HEK293 (cell line): ENCODE measurements at regions not wholly inside any gene's neighbourhood (a gene's known extent, or its start where the extent isn't known, plus 50 kb on each side); places are given as distances from the start of the nearest gene placed in this dataset.

Experiments used
- CTCF ChIA-PET: fragments of 350-600 bp; formaldehyde crosslinking; extraction: SDS; loops from one replicate; lab custom pipeline; 2021; ENCODE audit warnings: antibody characterized with exemption; lab: Yijun Ruan, JAX
- POLR2A ChIA-PET: fragments of 300-600 bp; formaldehyde crosslinking; extraction: SDS; loops from one replicate; lab custom pipeline; 2020; ENCODE audit warnings: antibody characterized with exemption, inconsistent platforms; lab: Yijun Ruan, JAX
- H3K27ac ChIP-seq: fragments of 200-500 bp; sonication (Bioruptor generic); 2 replicates; pipeline ENCODE4 v1.5.1; 2014; ENCODE audit warnings: low read depth, low read length, control low read depth, inconsistent platforms; ENCODE audit errors: extremely low read depth
- H3K36me3 ChIP-seq, 2 experiments: fragments of 200-500 bp in 1 of 2; sonication (Bioruptor generic) in 1 of 2; 1 replicate in 1 of 2; 2 replicates in 1 of 2; pipeline ENCODE4 v1.5.1; 2014 to 2017; ENCODE audit warnings: inconsistent platforms in 2 of 2, low read length in 2 of 2; ENCODE audit not compliant: control insufficient read depth in 2 of 2, insufficient read depth in 1 of 2
- H3K4me1 ChIP-seq: fragments of 200-500 bp; sonication (Bioruptor generic); 2 replicates; pipeline ENCODE4 v1.5.1; 2014; ENCODE audit warnings: mild to moderate bottlenecking, low read length, inconsistent platforms; ENCODE audit not compliant: control insufficient read depth, insufficient read depth
- H3K4me3 ChIP-seq: 2 replicates; pipeline ENCODE4 v1.5.1; 2011; ENCODE audit warnings: low read depth, mild to moderate bottlenecking, control low read depth, low read length, moderate library complexity
- H3K9me3 ChIP-seq: fragments of 200-500 bp; sonication (Bioruptor generic); 2 replicates; pipeline ENCODE4 v1.5.1; 2014; ENCODE audit warnings: low read depth, low read length, inconsistent platforms; ENCODE audit not compliant: control insufficient read depth, insufficient read depth
- BCL11B ChIP-seq: fragments of 450-650 bp; formaldehyde crosslinking; IDR thresholded peaks from 2 replicates; pipeline ENCODE4 v1.5.1; 2016; ENCODE audit warnings: low read depth, missing biosample characterization, missing genetic modification characterization
- EGR2 ChIP-seq: fragments of 450-650 bp; formaldehyde crosslinking; IDR thresholded peaks from 2 replicates; pipeline ENCODE4 v1.5.1; 2016; ENCODE audit warnings: low read depth, missing biosample characterization, missing genetic modification characterization
- HIC1 ChIP-seq: fragments of 450-650 bp; formaldehyde crosslinking; IDR thresholded peaks from 2 replicates; pipeline ENCODE4 v1.5.1; 2016; ENCODE audit warnings: missing biosample characterization, missing genetic modification characterization
- INSM2 ChIP-seq: fragments of 450-650 bp; formaldehyde crosslinking; IDR thresholded peaks from 2 replicates; pipeline ENCODE4 v1.5.1; 2016; ENCODE audit warnings: missing biosample characterization, missing genetic modification characterization
- KLF16 ChIP-seq: fragments of 450-650 bp; formaldehyde crosslinking; IDR thresholded peaks from 2 replicates; pipeline ENCODE4 v1.5.1; 2017; ENCODE audit warnings: missing biosample characterization, missing genetic modification characterization
- KLF7 ChIP-seq: fragments of 450-650 bp; formaldehyde crosslinking; IDR thresholded peaks from 2 replicates; pipeline ENCODE4 v1.5.1; 2016; ENCODE audit warnings: missing biosample characterization, missing genetic modification characterization, borderline replicate concordance
- MZF1 ChIP-seq: fragments of 450-650 bp; formaldehyde crosslinking; IDR thresholded peaks from 2 replicates; pipeline ENCODE4 v1.5.1; 2017; ENCODE audit warnings: missing biosample characterization, missing genetic modification characterization, borderline replicate concordance
- SCRT2 ChIP-seq: fragments of 450-650 bp; formaldehyde crosslinking; IDR thresholded peaks from 2 replicates; pipeline ENCODE4 v1.5.1; 2016; ENCODE audit warnings: missing biosample characterization, missing genetic modification characterization
- TSHZ1 ChIP-seq: fragments of 450-650 bp; formaldehyde crosslinking; IDR thresholded peaks from 2 replicates; pipeline ENCODE4 v1.5.1; 2016; ENCODE audit warnings: missing biosample characterization, missing genetic modification characterization, borderline replicate concordance
- WT1 ChIP-seq: fragments of 450-650 bp; formaldehyde crosslinking; IDR thresholded peaks from 2 replicates; pipeline ENCODE4 v1.5.1; 2016; ENCODE audit warnings: missing biosample characterization, missing genetic modification characterization
- ZNF157 ChIP-seq: fragments of 450-650 bp; formaldehyde crosslinking; IDR thresholded peaks from 2 replicates; pipeline ENCODE4 v1.5.1; 2016; ENCODE audit warnings: missing biosample characterization, missing genetic modification characterization
- ZNF26 ChIP-seq: fragments of 450-650 bp; formaldehyde crosslinking; IDR thresholded peaks from 2 replicates; pipeline ENCODE4 v1.5.1; 2016; ENCODE audit warnings: missing biosample characterization, missing genetic modification characterization
- ZNF324 ChIP-seq: fragments of 450-650 bp; formaldehyde crosslinking; IDR thresholded peaks from 2 replicates; pipeline ENCODE4 v1.5.1; 2016; ENCODE audit warnings: missing biosample characterization, missing genetic modification characterization
- ZNF341 ChIP-seq: fragments of 450-650 bp; formaldehyde crosslinking; IDR thresholded peaks from 2 replicates; pipeline ENCODE4; 2016; ENCODE audit warnings: low read depth, missing biosample characterization, missing genetic modification characterization
- ZNF394 ChIP-seq: fragments of 450-650 bp; formaldehyde crosslinking; IDR thresholded peaks from 2 replicates; pipeline ENCODE4 v1.5.1; 2016; ENCODE audit warnings: missing biosample characterization, missing genetic modification characterization, mild to moderate bottlenecking, moderate library complexity, borderline replicate concordance
- ZNF549 ChIP-seq: fragments of 450-650 bp; IDR thresholded peaks from 2 replicates; pipeline ENCODE4 v1.5.1; 2018; ENCODE audit warnings: missing biosample characterization, missing genetic modification characterization, mild to moderate bottlenecking, inconsistent platforms, moderate library complexity
- ZNF596 ChIP-seq: fragments of 450-650 bp; IDR thresholded peaks from 2 replicates; pipeline ENCODE4 v1.5.0; 2018; ENCODE audit warnings: missing biosample characterization, mild to moderate bottlenecking, missing genetic modification characterization, moderate library complexity
- ZNF658 ChIP-seq: fragments of 450-650 bp; formaldehyde crosslinking; IDR thresholded peaks from 2 replicates; pipeline ENCODE4; 2016; ENCODE audit warnings: missing biosample characterization, missing genetic modification characterization
- TF ChIP-seq, protein P1 (sequence below): fragments of 450-650 bp; formaldehyde crosslinking; IDR thresholded peaks from 2 replicates; pipeline ENCODE4 v1.5.1; 2016; ENCODE audit warnings: missing biosample characterization, missing genetic modification characterization

GRCh38 chr5:168086104-168086610 is 205.3 kb upstream of the WWC1 start (continued):
- TF ChIP-seq ZNF26 (tag by site-specific recombination) (no peak), INSM2 (peak; percentile 57; the same call in 1 of the 2 replicates), HIC1 (tag by site-specific recombination) (no peak), ZNF324 (tag by site-specific recombination) (peak; percentile 41; the same call in 1 of the 2 replicates), WT1 (tag by site-specific recombination) (peak; percentile 92), MZF1 (tag by site-specific recombination) (no peak; the same call in 1 of the 2 replicates)

DNA sequence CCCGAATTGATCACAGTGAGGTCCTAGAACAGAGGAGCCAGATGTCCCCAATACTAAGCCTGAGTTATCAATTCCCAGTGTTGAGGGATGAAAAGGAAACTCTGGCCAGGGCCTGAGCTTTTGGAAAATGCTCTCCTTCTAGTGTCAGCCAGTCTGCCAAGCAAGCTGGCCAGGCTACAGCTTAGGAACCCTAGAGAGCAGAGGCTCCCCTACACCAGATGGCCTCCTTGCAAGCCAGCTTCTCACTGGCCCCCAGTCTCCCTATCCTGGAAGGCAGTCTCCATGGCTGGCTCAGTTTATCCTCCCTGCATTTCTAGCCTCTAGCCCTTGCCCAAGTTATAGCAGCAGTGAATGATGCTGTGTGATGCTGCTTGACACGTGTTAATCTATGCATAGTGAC is 204.7 kb upstream of the WWC1 start:
- peaks cover 16% of the 10 kb centered on the region for H3K4me1 ChIP-seq
- no peak overlapping the region for H3K4me3 ChIP-seq
- H3K9me3 ChIP-seq: no peaks in the 10 kb centered on the region
- no peak for TF ChIP-seq SCRT2 (tag by site-specific recombination)
- TF ChIP-seq EGR2 (tag by site-specific recombination): no peak
- TF ChIP-seq ZNF157: no peak
- TF ChIP-seq ZNF394: no peak
- TF ChIP-seq TSHZ1 (tag by site-specific recombination): no peak
- TF ChIP-seq ZNF341 (tag by site-specific recombination): no peak
- no peak for TF ChIP-seq ZNF596 (tag by site-specific recombination)
- no peak for TF ChIP-seq ZNF549
- TF ChIP-seq BCL11B (tag by site-specific recombination): no peak
- TF ChIP-seq ZNF658 (tag by site-specific recombination): no peak
- no peak for TF ChIP-seq KLF7 (tag by site-specific recombination)
- TF ChIP-seq KLF16 (tag by site-specific recombination): no peak
- TF ChIP-seq, protein P1, sequence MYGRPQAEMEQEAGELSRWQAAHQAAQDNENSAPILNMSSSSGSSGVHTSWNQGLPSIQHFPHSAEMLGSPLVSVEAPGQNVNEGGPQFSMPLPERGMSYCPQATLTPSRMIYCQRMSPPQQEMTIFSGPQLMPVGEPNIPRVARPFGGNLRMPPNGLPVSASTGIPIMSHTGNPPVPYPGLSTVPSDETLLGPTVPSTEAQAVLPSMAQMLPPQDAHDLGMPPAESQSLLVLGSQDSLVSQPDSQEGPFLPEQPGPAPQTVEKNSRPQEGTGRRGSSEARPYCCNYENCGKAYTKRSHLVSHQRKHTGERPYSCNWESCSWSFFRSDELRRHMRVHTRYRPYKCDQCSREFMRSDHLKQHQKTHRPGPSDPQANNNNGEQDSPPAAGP: no peak
- CTCF ChIA-PET: interaction anchor here (0.7 to 2.8 kb wide), 2 partner anchors 10 to 345 kb away, joined by 3 to 12 read pairs; no protein-coding TSS in a partner anchor
- peak overlapping the region; percentile 66; the same call in 1 of the 2 replicates for H3K27ac ChIP-seq
- POLR2A ChIA-PET: no interaction called here
- no peaks in the 10 kb centered on the region for H3K36me3 ChIP-seq
